B cell (primary cell): ENCODE measurements at regions not wholly inside any gene's neighbourhood (a gene's known extent, or its start where the extent isn't known, plus 50 kb on each side); places are given as distances from the start of the nearest gene placed in this dataset.

Experiments
- ATAC-seq: fragments of 200-7000 bp; cut with Tn5 transposase; one replicate; pipeline ENCODE4 v1.10.0; 2021; ENCODE audit warnings: low read depth, mild to moderate bottlenecking, moderate number of reproducible peaks, moderate library complexity
- CTCF ChIA-PET: fragments of 350-600 bp; sonication (Branson Sonifier 250); formaldehyde crosslinking; loops from one replicate; lab custom pipeline; 2021; ENCODE audit warnings: antibody characterized with exemption, inconsistent platforms; lab: Charles Lee
- POLR2A ChIA-PET: fragments of 350-600 bp; sonication (Branson Sonifier 250); formaldehyde crosslinking; loops from one replicate; lab custom pipeline; 2021; ENCODE audit warnings: antibody characterized with exemption; lab: Charles Lee
- DNase-seq: peaks from one replicate; pipeline ENCODE4 v3.0.0; 2013
- H2AFZ ChIP-seq: 2 replicates; pipeline ENCODE4 v1.6.1; 2012; ENCODE audit warnings: mild to moderate bottlenecking, low read depth, low read length; ENCODE audit not compliant: insufficient read depth, poor library complexity, severe bottlenecking
- H3K27ac ChIP-seq, 2 donors: 1 replicate in 1 of 2; 2 replicates in 1 of 2; pipeline ENCODE4 v1.5.1; 2012 to 2013; ENCODE audit warnings: low read length in 2 of 2, mild to moderate bottlenecking in 2 of 2, moderate library complexity in 1 of 2
- H3K27me3 ChIP-seq, 4 experiments: fragments of 200-600 bp in 1 of 4; sonication (generic) in 1 of 4; replicated peaks in 1 of 4; 1 replicate in 2 of 4; 2 replicates in 2 of 4; pipeline versions ENCODE4 v1.6.1 to v1.7.0; 2013 to 2016; ENCODE audit warnings: low read length in 3 of 4, mild to moderate bottlenecking in 2 of 4, mixed read lengths in 1 of 4, moderate library complexity in 1 of 4; ENCODE audit not compliant: insufficient read depth in 4 of 4, control insufficient read depth in 3 of 4; ENCODE audit errors: control extremely low read depth in 1 of 4
- H3K36me3 ChIP-seq, 2 experiments: replicated peaks in 1 of 2; 1 replicate in 1 of 2; 2 replicates in 1 of 2; pipeline versions ENCODE4 v1.6.1 to v1.7.1; 2013; ENCODE audit warnings: low read length in 1 of 2; ENCODE audit not compliant: insufficient read depth in 2 of 2, control insufficient read depth in 1 of 2; ENCODE audit errors: control extremely low read depth in 1 of 2, extremely low read depth in 1 of 2
- H3K4me1 ChIP-seq, 2 donors: fragments of 200-600 bp in 1 of 2; sonication (generic) in 1 of 2; 1 replicate in 1 of 2; 2 replicates in 1 of 2; pipeline versions ENCODE4 v1.5.1 to v1.6.1; 2013 to 2017; ENCODE audit warnings: low read length in 2 of 2; ENCODE audit not compliant: control insufficient read depth in 2 of 2, insufficient read depth in 2 of 2
- H3K4me2 ChIP-seq: replicated peaks from 2 replicates; pipeline ENCODE3; 2012; ENCODE audit warnings: mild to moderate bottlenecking, low read depth, low read length; ENCODE audit not compliant: poor library complexity, severe bottlenecking
- H3K4me3 ChIP-seq, 5 experiments: fragments of 200-600 bp in 1 of 5; sonication (generic) in 1 of 5; 1 replicate in 3 of 5; 2 replicates in 2 of 5; pipeline versions ENCODE4 v1.5.1 to v1.7.0; 2011 to 2016; ENCODE audit warnings: low read length in 4 of 5, mild to moderate bottlenecking in 4 of 5, low read depth in 2 of 5, control low read depth in 1 of 5, moderate library complexity in 1 of 5; ENCODE audit not compliant: insufficient read depth in 1 of 5; ENCODE audit errors: control extremely low read depth in 1 of 5, extremely low read depth in 1 of 5
- H3K79me2 ChIP-seq: fragments of 200-600 bp; sonication (generic); one replicate; pipeline ENCODE4 v1.6.0; 2016; ENCODE audit warnings: low read length; ENCODE audit not compliant: control insufficient read depth, insufficient read depth
- H3K9ac ChIP-seq: fragments of 200-600 bp; sonication (generic); 2 replicates; pipeline ENCODE4 v1.6.1; 2017; ENCODE audit warnings: mild to moderate bottlenecking, low read length, moderate library complexity
- H3K9me3 ChIP-seq, 3 donors: one replicate each; pipeline versions ENCODE4 v1.6.1 to v1.7.1; 2013; ENCODE audit warnings: low read length in 2 of 3; ENCODE audit not compliant: control insufficient read depth in 2 of 3, insufficient read depth in 1 of 3; ENCODE audit errors: control extremely low read depth in 1 of 3
- H4K20me1 ChIP-seq: 2 replicates; pipeline ENCODE4 v1.6.0; 2012; ENCODE audit warnings: mild to moderate bottlenecking, low read length; ENCODE audit not compliant: insufficient read depth, control insufficient read depth, poor library complexity, severe bottlenecking
- H3K27ac Mint-ChIP-seq: one replicate; pipeline ENCODE4 v1.8.0; 2021; ENCODE audit warnings: mixed read lengths
- H3K27me3 Mint-ChIP-seq: one replicate; pipeline ENCODE4 v1.8.0; 2021; ENCODE audit warnings: mixed read lengths
- H3K4me1 Mint-ChIP-seq: one replicate; pipeline ENCODE4 v1.8.0; 2021; ENCODE audit warnings: mixed read lengths
- H3K4me3 Mint-ChIP-seq: one replicate; pipeline ENCODE4 v1.8.0; 2021; ENCODE audit warnings: mixed read lengths
- H3K9me3 Mint-ChIP-seq: one replicate; pipeline ENCODE4 v1.8.0; 2022; ENCODE audit warnings: mixed read lengths; ENCODE audit not compliant: insufficient read depth
- EZH2 ChIP-seq: IDR thresholded peaks from 2 replicates; pipeline ENCODE4 v1.6.1; 2012; ENCODE audit warnings: borderline replicate concordance, low read depth, mild to moderate bottlenecking, moderate library complexity, low read length; ENCODE audit not compliant: insufficient read depth, poor library complexity, severe bottlenecking
- WGBS: methylation state at CpG from one replicate; pipeline ENCODE4 v1.1.5; 2013; ENCODE audit warnings: missing lambda C conversion rate; ENCODE audit not compliant: insufficient coverage; 5-methylcytosine and 5-hydroxymethylcytosine counted together
- intact Hi-C: fragments of 100-400 bp; cut with micrococcal nuclease; formaldehyde crosslinking; loops from one replicate; pipeline ENCODE4 v1.10.0; 2022
- TF ChIP-seq, protein P1 (sequence below): fragments of 200-600 bp; IDR thresholded peaks from one replicate; pipeline ENCODE4 v1.8.0; 2022; ENCODE audit warnings: antibody characterized with exemption, mild to moderate bottlenecking

- no peaks in the 10 kb centered on the region for H3K9me3 ChIP-seq
- no peak for TF ChIP-seq EZH2
- TF ChIP-seq, protein P1, sequence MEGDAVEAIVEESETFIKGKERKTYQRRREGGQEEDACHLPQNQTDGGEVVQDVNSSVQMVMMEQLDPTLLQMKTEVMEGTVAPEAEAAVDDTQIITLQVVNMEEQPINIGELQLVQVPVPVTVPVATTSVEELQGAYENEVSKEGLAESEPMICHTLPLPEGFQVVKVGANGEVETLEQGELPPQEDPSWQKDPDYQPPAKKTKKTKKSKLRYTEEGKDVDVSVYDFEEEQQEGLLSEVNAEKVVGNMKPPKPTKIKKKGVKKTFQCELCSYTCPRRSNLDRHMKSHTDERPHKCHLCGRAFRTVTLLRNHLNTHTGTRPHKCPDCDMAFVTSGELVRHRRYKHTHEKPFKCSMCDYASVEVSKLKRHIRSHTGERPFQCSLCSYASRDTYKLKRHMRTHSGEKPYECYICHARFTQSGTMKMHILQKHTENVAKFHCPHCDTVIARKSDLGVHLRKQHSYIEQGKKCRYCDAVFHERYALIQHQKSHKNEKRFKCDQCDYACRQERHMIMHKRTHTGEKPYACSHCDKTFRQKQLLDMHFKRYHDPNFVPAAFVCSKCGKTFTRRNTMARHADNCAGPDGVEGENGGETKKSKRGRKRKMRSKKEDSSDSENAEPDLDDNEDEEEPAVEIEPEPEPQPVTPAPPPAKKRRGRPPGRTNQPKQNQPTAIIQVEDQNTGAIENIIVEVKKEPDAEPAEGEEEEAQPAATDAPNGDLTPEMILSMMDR = no peak
- ATAC-seq = no peak
- H3K4me2 ChIP-seq = no peak overlapping the region
- no CpG with 5 or more reads among the region's 3 CpGs for WGBS
- no peak overlapping the region for H3K9ac ChIP-seq
- no peaks in the 10 kb centered on the region for H3K79me2 ChIP-seq
- H3K9me3 Mint-ChIP-seq = no peaks in the 10 kb centered on the region
- H3K36me3 ChIP-seq = no peaks in the 10 kb centered on the region
- no peak overlapping the region for H3K4me3 ChIP-seq
- no peaks in the 10 kb centered on the region for H3K4me1 ChIP-seq
- intact Hi-C loops = no loop called here
- H3K27ac ChIP-seq = no peak overlapping the region
- no peak overlapping the region for H3K27ac Mint-ChIP-seq
- no peak overlapping the region for H3K4me3 Mint-ChIP-seq
- no peaks in the 10 kb centered on the region for H3K27me3 Mint-ChIP-seq
- H4K20me1 ChIP-seq = no peaks in the 10 kb centered on the region
- H3K4me1 Mint-ChIP-seq = no peaks in the 10 kb centered on the region
- no peak for DNase-seq
- POLR2A ChIA-PET = no interaction called here
- H3K27me3 ChIP-seq = no peaks in the 10 kb centered on the region
- CTCF ChIA-PET = no interaction called here
- H2AFZ ChIP-seq = no peak overlapping the region
Observed at GRCh38 chr14:41355866-41356265, 250.8 kb upstream of the LRFN5 start.

DNA sequence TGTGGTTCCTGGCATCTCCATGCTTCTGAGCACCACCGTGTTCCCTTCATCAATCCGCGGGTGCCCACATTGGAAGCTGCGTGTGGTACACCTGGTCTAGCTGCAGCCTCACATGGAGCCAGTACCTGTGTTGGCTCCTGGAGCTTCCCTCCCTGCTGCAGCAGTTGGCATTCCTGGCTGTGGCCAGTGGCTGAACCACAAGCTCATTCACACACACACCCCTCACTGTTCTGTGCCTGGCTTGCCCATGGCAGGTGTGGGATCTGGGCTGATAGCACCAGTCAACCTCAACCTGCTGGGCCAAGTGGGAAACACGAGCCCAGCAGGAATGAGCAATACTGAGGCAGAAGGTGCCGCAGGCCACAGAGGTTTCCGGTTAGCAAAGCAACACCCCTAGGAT lies 256.2 kb upstream of the LRFN5 start:
- TF ChIP-seq, protein P1 = no peak
- no peak for TF ChIP-seq EZH2
- Histone ChIP-seq H3K4me3 (no peak overlapping the region), H2AFZ (no peak overlapping the region), H3K79me2 (no peaks in the 10 kb centered on the region), H3K9me3 (peaks cover 0 to 5% (median 0%) of the 10 kb centered on the region in 3 donors), H3K4me1 (no peaks in the 10 kb centered on the region), H3K9ac (no peak overlapping the region), H3K4me2 (no peak overlapping the region), H3K27ac (no peak overlapping the region), H4K20me1 (no peaks in the 10 kb centered on the region), H3K27me3 (no peaks in the 10 kb centered on the region), H3K36me3 (no peaks in the 10 kb centered on the region)
- H3K27ac Mint-ChIP-seq = no peak overlapping the region
- ATAC-seq = no peak
- intact Hi-C loops = no loop called here
- DNase-seq = no peak
- no peaks in the 10 kb centered on the region for H3K4me1 Mint-ChIP-seq
- H3K27me3 Mint-ChIP-seq = no peaks in the 10 kb centered on the region
- 75% methylated on average over 5 of the region's 7 CpGs for WGBS
- no peaks in the 10 kb centered on the region for H3K9me3 Mint-ChIP-seq
- POLR2A ChIA-PET = no interaction called here
- H3K4me3 Mint-ChIP-seq = no peak overlapping the region
- CTCF ChIA-PET = no interaction called here
